ENCODE measurements at regions not wholly inside any gene's neighbourhood (a gene's known extent, or its start where the extent isn't known, plus 50 kb on each side); places are given as distances from the start of the nearest gene placed in this dataset.

- no peak for TF ChIP-seq ZNF121 (CRISPR knock-in tag; IDR thresholded peaks at IDR 0.05)
- 0 out of 2 replicates have a peak, but pooled peaks have one; percentile 25 for TF ChIP-seq ZNF205 (CRISPR knock-in tag; IDR thresholded peaks at IDR 0.05)
- TF ChIP-seq ZNF430 (CRISPR knock-in tag; IDR thresholded peaks at IDR 0.05), result no peak
- no peak for TF ChIP-seq FLYWCH1 (CRISPR knock-in tag; IDR thresholded peaks at IDR 0.05)
- TF ChIP-seq HINFP (CRISPR knock-in tag; IDR thresholded peaks at IDR 0.05; ENCODE audit: low read depth), result no peak
- 0 out of 2 replicates have a peak, but pooled peaks have one; percentile 15 for TF ChIP-seq RCOR2 (CRISPR knock-in tag; IDR thresholded peaks at IDR 0.05)
- TF ChIP-seq E2F2 (CRISPR knock-in tag; IDR thresholded peaks at IDR 0.05; ENCODE audit: borderline replicate concordance), result 0 out of 2 replicates have a peak, but pooled peaks have one; percentile 59
- TF ChIP-seq ZNF747 (CRISPR knock-in tag; IDR thresholded peaks at IDR 0.05; ENCODE audit: borderline replicate concordance), result no peak
- TF ChIP-seq ZSCAN22 (CRISPR knock-in tag; IDR thresholded peaks at IDR 0.05), result no peak
- no peak for TF ChIP-seq ZBTB42 (CRISPR knock-in tag; IDR thresholded peaks at IDR 0.05)
- 0 out of 2 replicates have a peak, but pooled peaks have one; percentile 1 for TF ChIP-seq KDM2A (CRISPR knock-in tag; IDR thresholded peaks at IDR 0.05; ENCODE audit: borderline replicate concordance, low read depth)
- peak; percentile 61 for TF ChIP-seq HNF4A (CRISPR knock-in tag; IDR thresholded peaks at IDR 0.05)
- TF ChIP-seq, protein P1, sequence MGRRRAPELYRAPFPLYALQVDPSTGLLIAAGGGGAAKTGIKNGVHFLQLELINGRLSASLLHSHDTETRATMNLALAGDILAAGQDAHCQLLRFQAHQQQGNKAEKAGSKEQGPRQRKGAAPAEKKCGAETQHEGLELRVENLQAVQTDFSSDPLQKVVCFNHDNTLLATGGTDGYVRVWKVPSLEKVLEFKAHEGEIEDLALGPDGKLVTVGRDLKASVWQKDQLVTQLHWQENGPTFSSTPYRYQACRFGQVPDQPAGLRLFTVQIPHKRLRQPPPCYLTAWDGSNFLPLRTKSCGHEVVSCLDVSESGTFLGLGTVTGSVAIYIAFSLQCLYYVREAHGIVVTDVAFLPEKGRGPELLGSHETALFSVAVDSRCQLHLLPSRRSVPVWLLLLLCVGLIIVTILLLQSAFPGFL (CRISPR knock-in tag; IDR thresholded peaks at IDR 0.05), result no peak
- 0 out of 2 replicates have a peak, but pooled peaks have one; percentile 78 for TF ChIP-seq CERS6 (CRISPR knock-in tag; IDR thresholded peaks at IDR 0.05)
- TF ChIP-seq CENPBD1 (CRISPR knock-in tag; IDR thresholded peaks at IDR 0.05; ENCODE audit: borderline replicate concordance, low read depth), result no peak
- no peak for TF ChIP-seq POLR2AphosphoS2 (IDR thresholded peaks at IDR 0.05; ENCODE audit: low read depth, low read length)
- no peak for TF ChIP-seq RORA (CRISPR knock-in tag; IDR thresholded peaks at IDR 0.05)
- TF ChIP-seq THAP9 (CRISPR knock-in tag; IDR thresholded peaks at IDR 0.05; ENCODE audit: borderline replicate concordance), result no peak
These were observed 188.7 kb upstream of the GLI2 start (continued) for GRCh38 chr2:120546865-120547390.
